Peyer's patch (tissue), 4 donors: ENCODE measurements at regions not wholly inside any gene's neighbourhood (a gene's known extent, or its start where the extent isn't known, plus 50 kb on each side); places are given as distances from the start of the nearest gene placed in this dataset.

Experiments used
- DNase-seq, 3 donors: peaks; one replicate each; pipeline ENCODE4 v3.0.0-alpha.2; 2017 to 2019
- H3K27ac ChIP-seq, 4 donors: fragments of 200-600 bp; sonication (generic); one replicate each; pipeline ENCODE4 v1.5.1; 2016 to 2019
- H3K27me3 ChIP-seq, 2 donors: fragments of 200-600 bp; sonication (generic); one replicate each; pipeline ENCODE4 v1.5.1; 2019
- H3K36me3 ChIP-seq, 3 donors: fragments of 200-600 bp; sonication (generic); one replicate each; pipeline ENCODE4 v1.5.1; 2016 to 2019
- H3K4me1 ChIP-seq, 4 donors: fragments of 200-600 bp; sonication (generic); one replicate each; pipeline ENCODE4 v1.5.1; 2016 to 2019
- H3K4me3 ChIP-seq, 4 donors: fragments of 200-600 bp; sonication (generic); 1 replicate in 3 of 4; 2 replicates in 1 of 4; pipeline ENCODE4 v1.5.1; 2016 to 2019; ENCODE audit warnings: mild to moderate bottlenecking in 1 of 4
- H3K9me3 ChIP-seq, 4 donors: fragments of 200-600 bp; sonication (generic); one replicate each; pipeline ENCODE4 v1.5.1; 2016 to 2019; ENCODE audit warnings: mild to moderate bottlenecking in 1 of 4
- POLR2A ChIP-seq, 2 donors: fragments of 450-650 bp; IDR thresholded peaks; one replicate each; pipeline ENCODE4 v1.5.1; 2017; ENCODE audit warnings: antibody characterized with exemption in 2 of 2, mild to moderate bottlenecking in 2 of 2, moderate library complexity in 2 of 2
- TF ChIP-seq, protein P1 (sequence below), 6 experiments: fragments of 450-650 bp in 4 of 6; fragments of 200-600 bp in 2 of 6; sonication (generic) in 1 of 6; IDR thresholded peaks; one replicate each; pipeline ENCODE4 v1.5.1; 2017 to 2019; ENCODE audit warnings: antibody characterized with exemption in 6 of 6, mild to moderate bottlenecking in 3 of 6, moderate library complexity in 1 of 6

DNA sequence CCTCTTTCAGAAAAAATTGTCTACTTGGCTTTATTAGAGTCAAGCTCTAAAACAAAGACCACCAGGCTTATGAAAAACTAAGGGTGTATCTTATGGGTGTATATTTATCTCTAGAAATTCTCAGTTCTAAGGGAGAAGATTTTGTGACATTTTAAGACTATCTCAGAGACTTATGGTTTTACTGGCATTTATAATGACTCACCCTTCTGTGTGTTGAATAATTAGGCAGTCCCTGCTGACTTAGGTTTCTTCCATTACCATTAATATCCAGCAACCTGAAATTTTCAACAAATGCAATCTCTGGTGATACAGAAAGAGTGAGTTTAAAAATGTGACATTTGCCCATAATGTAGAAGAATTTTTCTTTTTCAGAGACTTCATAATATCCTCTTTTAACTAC is 1015.0 kb upstream of the AGA start:
- TF ChIP-seq POLR2A (IDR thresholded peaks at IDR 0.05), result no peak
- TF ChIP-seq, protein P1, sequence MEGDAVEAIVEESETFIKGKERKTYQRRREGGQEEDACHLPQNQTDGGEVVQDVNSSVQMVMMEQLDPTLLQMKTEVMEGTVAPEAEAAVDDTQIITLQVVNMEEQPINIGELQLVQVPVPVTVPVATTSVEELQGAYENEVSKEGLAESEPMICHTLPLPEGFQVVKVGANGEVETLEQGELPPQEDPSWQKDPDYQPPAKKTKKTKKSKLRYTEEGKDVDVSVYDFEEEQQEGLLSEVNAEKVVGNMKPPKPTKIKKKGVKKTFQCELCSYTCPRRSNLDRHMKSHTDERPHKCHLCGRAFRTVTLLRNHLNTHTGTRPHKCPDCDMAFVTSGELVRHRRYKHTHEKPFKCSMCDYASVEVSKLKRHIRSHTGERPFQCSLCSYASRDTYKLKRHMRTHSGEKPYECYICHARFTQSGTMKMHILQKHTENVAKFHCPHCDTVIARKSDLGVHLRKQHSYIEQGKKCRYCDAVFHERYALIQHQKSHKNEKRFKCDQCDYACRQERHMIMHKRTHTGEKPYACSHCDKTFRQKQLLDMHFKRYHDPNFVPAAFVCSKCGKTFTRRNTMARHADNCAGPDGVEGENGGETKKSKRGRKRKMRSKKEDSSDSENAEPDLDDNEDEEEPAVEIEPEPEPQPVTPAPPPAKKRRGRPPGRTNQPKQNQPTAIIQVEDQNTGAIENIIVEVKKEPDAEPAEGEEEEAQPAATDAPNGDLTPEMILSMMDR (IDR thresholded peaks at IDR 0.05), result no peak

GRCh38 chr4:178462710-178463109 is 1020.5 kb upstream of the AGA start:
- Histone ChIP-seq H3K36me3 (no peaks in the 10 kb centered on the region), H3K27me3 (no peaks in the 10 kb centered on the region), H3K9me3 (no peaks in the 10 kb centered on the region), H3K4me1 (no peaks in the 10 kb centered on the region), H3K27ac (no peak overlapping the region), H3K4me3 (no peak overlapping the region)
- DNase-seq, result no peak
- TF ChIP-seq, protein P1 (IDR thresholded peaks at IDR 0.05), result no peak
- no peak for TF ChIP-seq POLR2A (IDR thresholded peaks at IDR 0.05)

More for the DNA sequence above, 1015.0 kb upstream of the AGA start:
- DNase-seq, result no peak
- Histone ChIP-seq H3K27me3 (no peaks in the 10 kb centered on the region), H3K27ac (no peak overlapping the region), H3K36me3 (no peaks in the 10 kb centered on the region), H3K4me3 (no peak overlapping the region), H3K4me1 (no peaks in the 10 kb centered on the region), H3K9me3 (no peaks in the 10 kb centered on the region)

DNA sequence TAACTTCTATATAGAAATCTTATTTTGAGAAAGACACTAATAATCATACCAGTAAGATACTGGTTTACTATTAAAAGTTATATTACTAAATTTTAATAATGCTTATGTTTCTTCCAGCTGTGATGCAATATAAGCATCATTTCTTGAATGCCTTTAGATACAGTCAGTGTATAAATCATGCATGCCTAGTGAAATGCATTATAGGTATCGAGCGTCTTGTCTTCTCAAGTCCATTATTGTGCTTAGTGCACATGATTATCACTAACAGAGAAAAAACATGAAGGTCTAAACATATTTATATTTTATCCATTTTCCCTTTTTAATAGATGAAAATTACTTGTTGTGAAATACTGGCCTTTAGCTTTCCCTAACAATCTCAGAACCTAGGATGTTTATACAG is 1021.5 kb upstream of the AGA start:
- Histone ChIP-seq H3K27ac (no peak overlapping the region), H3K4me3 (no peak overlapping the region), H3K9me3 (no peaks in the 10 kb centered on the region), H3K27me3 (no peaks in the 10 kb centered on the region), H3K36me3 (no peaks in the 10 kb centered on the region), H3K4me1 (no peaks in the 10 kb centered on the region)
- TF ChIP-seq, protein P1 (IDR thresholded peaks at IDR 0.05), result no peak
- TF ChIP-seq POLR2A (IDR thresholded peaks at IDR 0.05), result no peak
- DNase-seq, result no peak

GRCh38 chr4:178470996-178471784 is 1029.0 kb upstream of the AGA start:
- no peak overlapping the region for H3K4me3 ChIP-seq
- H3K27ac ChIP-seq, result no peak overlapping the region
- TF ChIP-seq POLR2A (IDR thresholded peaks at IDR 0.05), result no peak
- TF ChIP-seq, protein P1 (IDR thresholded peaks at IDR 0.05), result no peak
- no peaks in the 10 kb centered on the region for H3K9me3 ChIP-seq
- no peaks in the 10 kb centered on the region for H3K36me3 ChIP-seq
- no peak for DNase-seq
- H3K4me1 ChIP-seq, result no peaks in the 10 kb centered on the region
- H3K27me3 ChIP-seq, result no peaks in the 10 kb centered on the region

DNA sequence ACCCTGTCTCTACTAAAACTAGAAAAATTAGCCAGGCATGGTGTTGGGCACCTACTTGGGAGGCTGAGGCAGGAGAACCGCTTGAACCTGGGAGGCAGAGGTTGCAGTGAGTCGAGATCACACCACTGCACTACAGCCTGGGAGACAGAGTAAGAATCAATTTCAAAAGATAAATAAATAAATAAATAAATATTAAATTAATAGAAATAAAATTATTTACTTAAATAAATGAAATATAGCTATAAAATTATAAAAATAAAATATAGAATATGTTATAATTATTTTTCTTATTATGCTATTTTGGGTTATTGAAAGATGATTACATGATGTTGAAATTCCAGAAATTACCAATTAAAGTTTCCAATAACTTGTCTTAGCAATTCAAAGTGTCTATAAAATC is 1029.8 kb upstream of the AGA start:
- no peaks in the 10 kb centered on the region for H3K27me3 ChIP-seq
- no peak for DNase-seq
- no peak overlapping the region for H3K4me3 ChIP-seq
- no peaks in the 10 kb centered on the region for H3K36me3 ChIP-seq
- H3K4me1 ChIP-seq, result no peaks in the 10 kb centered on the region
- H3K9me3 ChIP-seq, result no peaks in the 10 kb centered on the region
- TF ChIP-seq POLR2A (IDR thresholded peaks at IDR 0.05), result no peak
- TF ChIP-seq, protein P1 (IDR thresholded peaks at IDR 0.05), result no peak
- H3K27ac ChIP-seq, result no peak overlapping the region
